ENCODE measurements at regions not wholly inside any gene's neighbourhood (a gene's known extent, or its start where the extent isn't known, plus 50 kb on each side); places are given as distances from the start of the nearest gene placed in this dataset.
"Not testable (repeated sequence)": the region's sequence is repeated elsewhere in the genome, so short reads cannot be mapped to it uniquely, and the experiment has no call there.

DNA sequence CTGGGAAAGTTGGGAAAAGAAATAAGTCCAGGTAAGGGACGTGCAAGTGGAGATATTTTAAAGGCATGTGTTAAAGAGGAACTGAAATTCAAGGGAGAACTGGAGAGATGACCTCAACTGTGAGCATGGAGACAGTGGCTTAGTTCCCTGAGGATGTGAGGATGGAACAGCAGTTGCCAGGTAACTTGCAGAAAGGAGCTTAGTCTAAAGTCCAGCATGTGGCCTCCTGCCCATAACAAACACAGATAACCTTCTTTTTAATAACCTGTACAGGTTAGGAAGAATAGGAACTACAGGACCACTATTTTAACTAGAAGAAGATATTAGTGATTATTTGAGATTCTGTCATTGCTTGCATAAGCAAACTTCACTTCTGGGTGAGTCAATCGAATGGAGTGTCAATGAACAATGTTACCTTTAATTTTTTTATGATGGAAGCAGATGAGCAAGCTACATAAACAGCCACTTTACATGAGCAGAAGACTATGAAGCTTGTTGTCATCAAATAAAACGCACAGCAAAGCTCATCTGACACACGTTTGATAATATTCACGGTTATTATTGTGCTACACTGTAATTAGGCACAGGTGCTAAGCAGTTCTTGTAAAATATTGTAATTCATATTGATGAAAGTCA lies 291.7 kb upstream of the DDHD1 start:
- no peak for DNase-seq

DNA sequence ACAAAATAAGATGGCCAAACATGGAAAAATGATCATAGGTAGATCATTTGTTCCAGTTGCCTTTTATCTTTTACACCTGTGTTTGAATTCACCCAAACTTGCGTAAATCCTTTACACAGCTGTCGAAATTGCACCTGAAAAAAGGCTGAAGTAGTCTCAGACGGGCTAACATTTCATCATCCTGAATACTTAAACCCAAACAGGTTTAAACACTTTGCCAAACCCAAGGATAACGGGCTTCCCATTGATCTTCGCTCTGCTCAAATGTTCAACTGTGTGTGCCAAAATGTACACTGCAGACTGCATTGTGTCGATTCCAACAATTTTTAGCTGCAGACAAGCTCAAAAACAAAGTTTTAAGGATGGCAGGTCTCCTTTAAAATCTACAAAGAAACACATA lies 288.7 kb upstream of the DDHD1 start:
- no peak for DNase-seq

DNA sequence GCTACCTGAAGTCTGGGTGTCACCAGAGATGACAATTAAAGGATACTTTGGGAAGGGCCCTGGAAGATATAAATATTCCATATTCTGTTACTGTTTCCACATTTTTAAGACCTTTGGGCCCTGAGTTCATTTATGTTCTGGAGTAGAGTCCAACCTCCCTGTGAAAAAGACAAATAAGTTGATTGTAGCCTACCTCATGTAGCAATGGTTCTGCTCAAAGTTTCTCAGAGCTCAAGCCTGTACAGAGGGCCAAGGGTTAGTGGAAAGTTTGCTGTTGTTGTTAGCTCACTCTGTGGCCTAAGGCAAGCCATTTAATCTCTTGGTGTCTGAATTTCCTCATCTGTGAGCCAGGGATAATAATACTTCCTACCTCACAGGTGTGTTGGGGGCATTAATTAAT lies 284.7 kb upstream of the DDHD1 start:
- DNase-seq, result no peak

DNA sequence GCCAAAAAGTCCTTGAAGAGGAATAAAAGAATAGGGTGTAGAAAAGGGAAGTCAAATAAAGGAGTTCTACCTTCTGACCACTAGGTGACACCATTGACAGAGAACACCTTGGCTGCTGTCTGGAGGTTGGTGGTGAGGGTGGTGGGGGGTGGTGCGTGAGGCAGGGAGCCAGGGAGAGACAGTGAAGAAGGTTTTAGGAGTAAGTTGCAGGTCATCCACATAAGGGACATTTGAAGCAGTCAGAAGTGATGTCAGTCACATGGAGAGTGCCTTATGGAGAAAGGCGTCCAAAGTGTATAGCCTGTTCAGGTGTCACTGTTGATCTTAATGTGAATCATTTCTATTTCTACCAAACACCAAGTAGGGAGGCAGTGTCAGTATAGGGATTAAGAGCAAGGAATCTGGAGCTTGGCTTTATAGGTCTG lies 279.3 kb upstream of the DDHD1 start:
- no peak for DNase-seq

DNA sequence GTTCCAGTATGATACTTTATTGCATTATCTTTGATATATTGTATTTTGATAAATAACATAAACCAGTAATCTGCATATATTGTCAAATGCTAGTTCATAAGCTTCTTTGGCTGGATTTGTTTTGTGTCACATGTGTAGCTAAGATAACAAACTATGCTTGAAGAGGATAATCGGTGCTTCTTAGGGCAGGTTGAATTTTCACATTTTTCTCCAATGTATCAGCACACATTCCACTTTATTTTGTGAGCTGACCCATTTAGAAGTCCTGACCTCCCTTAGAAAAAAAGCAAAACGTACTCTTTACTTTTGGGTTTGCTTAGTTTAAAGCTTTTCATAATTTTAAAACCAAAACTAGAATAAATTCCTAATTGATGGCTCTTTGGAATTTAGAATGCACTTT lies 277.7 kb upstream of the DDHD1 start:
- DNase-seq, result no peak

DNA sequence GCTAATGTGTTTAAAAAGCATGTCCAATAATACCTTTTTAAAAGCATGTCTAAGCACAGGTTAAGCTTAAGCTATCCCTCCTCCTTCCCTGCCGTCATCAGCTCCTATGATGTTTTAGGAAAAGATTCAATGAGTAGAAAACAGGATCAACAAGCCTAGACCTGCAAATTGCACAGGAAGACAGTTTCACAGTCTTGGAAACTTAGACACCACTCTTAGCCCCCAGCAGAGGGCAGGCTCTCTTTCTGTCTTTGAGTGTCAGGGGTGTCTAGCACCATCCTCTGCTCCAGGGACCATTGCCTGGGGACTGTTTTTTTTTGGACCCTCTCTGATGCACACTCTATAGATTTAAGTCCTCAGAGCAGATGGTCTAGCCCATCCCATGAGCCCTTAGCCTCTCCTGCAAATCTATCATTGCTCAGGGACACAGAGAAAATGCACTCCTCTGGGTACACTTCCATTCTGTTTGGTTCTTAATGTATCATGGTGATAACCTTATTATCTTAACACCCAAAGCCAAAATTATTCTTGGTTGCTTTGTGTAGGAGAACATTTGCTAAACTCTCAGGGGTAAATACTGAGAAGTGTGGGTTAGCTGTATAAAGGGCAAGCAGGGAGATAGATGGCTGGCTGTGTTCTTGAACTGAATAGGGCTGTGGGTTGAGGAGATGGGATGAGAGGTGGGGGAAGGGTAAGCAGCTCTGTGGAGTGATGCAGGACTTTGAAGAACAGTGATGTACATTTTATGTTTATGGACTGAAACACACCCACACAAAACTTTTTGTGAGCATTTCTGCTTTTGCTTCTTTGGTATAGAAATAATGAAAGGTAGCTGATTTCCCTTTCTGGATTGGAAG lies 259.9 kb upstream of the DDHD1 start:
- DNase-seq, result no peak

DNA sequence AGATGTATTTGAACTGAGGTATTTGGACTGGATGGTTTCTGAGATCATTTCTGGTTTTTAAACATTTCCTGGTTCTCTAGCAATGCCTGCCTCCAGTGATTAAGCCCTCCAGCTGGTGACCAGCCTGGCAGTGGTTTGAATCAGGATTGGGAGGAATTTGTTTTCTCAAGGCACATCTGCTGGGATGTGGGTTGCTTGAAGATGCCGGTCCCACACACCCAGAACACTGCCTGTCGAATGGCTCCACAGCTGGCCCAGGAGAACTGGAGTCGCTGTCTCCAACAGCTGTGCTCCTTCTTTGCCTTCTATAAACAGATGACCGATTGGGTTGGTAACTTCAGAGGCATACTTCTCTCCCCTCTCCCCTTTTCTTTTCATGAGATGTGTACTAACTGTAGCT lies 258.0 kb upstream of the DDHD1 start:
- no peak for DNase-seq

DNA sequence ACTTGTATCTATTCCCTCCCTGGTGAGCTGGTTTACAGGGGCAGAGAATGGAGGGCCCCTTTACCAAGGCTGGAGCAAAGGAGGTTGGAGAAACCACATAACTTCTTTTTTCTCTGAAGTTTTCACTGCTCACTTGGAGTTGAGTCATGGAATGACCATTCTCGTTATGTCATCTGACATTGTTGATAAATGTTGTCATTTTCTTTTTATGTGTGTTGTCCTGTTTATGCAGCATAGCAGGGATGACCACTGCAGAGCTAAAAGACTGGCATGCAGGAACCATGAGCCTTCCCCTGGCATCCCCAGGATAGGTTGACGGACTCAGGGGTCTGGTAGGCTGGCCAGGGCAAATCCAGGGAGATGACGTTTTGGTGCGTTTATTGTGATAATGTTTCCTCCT lies 256.8 kb upstream of the DDHD1 start:
- DNase-seq, result no peak

DNA sequence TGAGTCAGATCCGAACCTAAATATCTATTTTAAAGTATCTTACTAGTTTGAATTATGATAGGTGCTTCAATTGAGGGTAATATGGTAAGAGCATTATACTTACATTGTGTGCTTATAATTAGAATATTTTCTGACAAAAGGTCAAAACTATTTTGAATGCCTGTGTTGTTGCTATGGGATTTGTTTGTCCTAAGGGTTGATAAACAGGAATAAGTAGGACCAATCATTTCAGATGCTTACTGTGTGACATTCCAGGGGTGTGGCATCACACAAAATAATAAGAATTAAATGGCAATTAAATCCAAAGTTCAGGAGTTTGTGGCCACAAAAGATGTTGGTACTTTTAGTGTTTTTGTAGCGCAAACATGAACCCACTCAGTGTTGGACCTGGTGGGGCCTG lies 256.2 kb upstream of the DDHD1 start:
- no peak for DNase-seq

DNA sequence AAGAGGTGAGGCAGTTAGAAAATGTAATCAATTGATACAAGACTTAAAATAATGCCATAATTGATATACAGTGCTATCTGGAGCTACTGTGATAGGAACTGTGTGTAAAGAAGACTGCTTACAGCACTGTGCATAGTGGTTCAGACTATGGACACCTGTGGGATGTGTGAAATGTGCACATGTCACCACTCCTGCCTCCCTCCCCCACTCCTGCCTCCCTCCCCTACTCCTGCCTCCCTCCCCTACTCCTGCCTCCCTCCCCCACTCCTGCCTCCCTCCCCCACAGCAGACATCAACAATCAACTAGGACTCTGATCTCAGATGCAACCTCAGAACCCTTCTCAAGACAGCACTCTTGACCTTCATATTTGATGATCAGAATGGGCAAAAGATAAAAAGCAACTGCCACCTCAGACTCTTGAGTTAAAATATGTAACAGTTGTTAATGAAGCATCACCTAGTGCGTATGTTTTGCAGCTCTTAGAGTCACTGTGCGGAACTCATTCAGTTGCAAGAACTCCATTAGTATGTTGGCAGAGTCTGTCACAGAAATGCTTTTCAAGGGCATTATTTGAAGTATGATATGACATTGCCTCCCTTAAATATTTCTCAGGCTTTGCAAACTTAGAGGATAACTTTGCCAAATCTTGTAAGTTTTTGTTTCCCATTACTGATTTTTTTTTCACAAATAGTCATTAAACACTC lies 255.2 kb upstream of the DDHD1 start:
- DNase-seq, result no peak

DNA sequence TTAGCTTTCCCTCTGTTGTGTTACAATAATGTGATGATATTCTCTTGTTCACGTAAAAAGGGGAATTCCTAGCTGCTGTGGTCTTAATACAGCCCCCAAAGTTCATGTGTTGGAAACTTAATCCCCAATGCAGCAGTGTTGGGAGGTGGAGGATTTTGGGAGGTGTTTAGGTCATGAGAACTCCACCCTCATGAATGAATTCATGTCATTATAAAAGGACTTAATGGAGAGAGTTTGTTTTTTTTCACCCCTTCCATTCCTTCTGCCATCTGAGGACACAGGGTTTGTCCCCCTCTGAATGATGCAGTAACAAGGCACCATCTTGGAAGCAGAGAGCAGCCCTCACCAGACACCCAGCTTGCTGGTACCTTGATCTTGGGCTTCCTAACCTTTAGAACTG lies 253.4 kb upstream of the DDHD1 start:
- DNase-seq, result no peak

DNA sequence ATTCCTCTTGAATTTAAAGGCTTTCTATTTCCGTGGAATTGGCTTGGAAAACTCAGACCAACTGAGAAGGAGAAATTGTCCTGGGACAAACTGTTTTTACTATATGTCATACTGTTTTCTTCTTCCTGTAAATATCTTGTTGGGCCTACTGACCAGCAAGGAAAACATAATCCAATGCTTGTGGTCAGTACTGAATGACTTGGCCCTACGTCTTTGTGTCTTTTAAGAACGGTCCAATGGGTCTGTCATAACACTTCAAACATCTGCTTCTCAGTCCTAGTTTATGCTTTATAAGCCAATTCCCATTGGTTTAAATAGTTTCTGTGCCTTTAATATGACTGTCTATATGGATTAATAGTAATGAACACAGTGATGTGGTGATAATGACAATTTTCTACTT lies 248.5 kb upstream of the DDHD1 start:
- no peak for DNase-seq

DNA sequence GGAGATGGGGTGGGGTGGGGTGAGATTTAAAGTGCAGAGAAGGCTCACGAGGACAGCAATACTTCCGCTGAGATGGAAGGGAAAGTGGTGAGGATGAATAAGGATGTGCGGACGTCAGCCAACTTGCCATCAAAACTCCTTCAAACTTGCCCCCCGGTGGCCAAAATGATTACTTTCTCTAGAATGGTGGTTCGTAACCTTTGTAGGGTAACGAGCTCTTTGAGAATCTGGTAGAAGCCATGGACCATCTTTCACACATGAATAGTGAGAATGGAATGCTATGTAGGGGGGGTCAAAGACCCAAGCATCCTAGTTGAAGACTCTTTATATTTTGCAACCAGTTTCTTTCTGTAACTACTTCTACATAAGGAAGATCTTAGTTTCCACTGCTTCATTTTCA lies 245.9 kb upstream of the DDHD1 start:
- DNase-seq, result no peak

DNA sequence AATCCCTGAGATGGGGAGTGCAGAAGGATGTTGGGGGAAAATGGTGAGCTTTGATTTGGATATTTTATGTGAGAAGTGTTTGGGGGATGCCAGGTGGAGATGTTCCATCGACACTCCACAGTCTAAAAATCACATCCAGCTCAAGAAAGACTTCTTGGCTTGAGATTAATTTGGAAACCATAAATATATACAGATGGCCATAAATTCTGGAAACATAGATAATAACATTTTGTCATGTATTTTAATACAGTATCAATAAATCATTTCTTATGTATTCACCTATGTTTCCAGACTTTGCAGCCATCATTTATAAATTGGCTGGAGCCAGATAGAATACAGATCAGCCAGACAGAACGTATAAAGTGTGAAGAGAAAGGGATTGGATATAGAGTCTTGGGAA lies 245.5 kb upstream of the DDHD1 start:
- DNase-seq, result no peak

DNA sequence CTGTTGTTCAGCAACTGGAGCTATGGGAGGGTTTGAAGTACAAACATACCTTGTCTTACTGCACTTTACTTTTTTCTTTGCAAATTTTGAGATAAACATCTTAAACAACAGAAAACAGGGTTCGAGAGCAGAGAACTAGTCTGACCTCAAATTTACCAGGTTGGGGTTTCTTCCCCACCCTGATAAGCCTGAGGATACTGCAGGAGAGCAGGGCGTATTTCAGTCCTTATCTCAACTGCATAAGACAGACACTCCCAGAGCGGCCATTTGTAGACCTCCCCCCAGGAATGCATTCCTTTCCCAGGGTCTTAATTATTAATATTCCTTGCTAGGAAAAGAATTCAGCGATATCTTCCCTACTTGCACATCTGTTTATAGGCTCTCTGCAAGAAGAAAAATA lies 242.1 kb upstream of the DDHD1 start:
- DNase-seq, result not testable (repeated sequence)

DNA sequence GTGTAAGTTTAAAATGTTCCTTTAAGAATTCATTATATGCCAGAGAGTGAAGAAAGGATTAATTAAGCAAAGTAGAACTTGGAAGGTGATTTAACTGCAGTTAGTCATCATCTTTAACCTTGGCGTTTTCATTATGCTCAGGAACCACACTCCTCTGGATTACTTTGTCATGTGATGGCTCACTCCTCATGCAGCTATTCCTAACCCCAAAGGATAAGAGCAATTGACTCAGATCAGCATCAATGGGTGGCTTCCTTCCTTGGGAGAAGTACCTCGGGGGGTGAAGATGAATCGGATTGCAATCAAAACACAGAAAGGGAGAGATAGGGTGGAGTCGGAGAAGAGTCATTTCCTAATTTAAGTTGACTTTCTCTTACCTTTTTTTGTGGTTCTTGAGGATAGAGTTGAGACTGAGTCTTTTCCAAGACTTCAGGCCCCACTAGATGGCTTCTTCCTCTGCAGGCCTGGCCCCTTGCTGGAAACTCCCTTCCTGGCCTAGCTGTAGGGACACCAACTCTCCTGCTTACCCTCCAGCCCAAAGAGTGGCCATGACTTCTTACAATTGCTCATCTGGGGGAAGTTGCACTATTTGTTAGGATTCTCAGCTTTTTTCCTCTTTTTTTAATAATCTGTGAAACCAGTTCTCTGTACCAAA lies 238.6 kb upstream of the DDHD1 start:
- no peak for DNase-seq

DNA sequence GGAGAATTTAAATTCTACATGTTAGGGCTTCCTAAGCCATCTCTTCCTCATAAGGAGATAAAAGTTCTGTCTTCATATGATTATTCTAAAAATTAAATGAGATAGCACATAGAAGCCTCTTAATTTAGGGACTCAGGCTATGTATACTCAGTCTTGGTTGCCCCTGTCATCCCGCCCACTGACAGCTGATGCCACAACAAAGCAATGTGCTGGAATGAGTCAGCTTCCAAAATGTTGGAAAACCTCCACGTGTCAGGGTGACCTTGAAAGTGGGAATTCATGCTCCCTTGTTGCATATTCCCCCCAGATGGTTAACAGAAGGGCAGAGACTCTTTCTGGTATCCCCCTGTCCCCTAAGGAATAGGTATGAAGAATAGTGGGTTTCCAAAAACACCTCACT lies 238.0 kb upstream of the DDHD1 start:
- DNase-seq, result no peak

DNA sequence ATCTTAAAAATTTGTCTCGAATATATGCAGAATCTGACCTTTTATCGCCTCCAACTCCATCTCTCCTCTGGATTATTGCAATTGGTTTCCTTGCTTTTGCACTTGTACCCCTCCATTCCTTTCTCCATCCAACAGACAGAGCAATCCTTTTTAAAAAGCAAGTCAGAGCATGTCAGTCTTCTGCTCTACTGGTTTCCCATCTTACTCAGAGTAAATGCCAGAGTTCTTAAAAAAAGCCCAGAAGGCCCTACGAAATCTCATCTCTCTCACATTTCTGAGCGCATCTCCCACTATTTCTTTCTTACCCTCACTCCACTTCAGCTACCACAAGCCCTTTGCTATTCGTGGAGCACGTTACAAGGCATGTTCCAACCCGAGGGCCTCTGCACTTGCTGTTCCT lies 236.9 kb upstream of the DDHD1 start:
- DNase-seq, result no peak

DNA sequence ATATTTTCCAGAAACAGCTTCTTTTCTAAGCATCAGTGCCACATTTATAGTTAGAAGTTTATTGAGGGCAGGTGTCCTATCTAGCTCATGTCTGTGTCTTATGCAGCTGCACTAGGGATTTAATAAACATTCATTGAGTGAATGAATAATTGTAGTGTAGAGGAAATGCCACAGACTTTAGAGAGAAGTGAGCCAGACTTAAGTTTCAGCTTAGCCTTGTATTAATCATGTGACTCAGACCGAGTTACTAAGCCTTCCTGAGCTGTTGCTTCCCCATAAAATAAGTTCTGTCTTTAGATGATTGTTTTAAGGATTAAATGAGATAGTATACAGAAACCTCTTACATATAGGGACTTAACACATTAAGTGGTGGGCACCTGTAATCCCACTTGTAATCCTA lies 236.1 kb upstream of the DDHD1 start:
- DNase-seq, result no peak

DNA sequence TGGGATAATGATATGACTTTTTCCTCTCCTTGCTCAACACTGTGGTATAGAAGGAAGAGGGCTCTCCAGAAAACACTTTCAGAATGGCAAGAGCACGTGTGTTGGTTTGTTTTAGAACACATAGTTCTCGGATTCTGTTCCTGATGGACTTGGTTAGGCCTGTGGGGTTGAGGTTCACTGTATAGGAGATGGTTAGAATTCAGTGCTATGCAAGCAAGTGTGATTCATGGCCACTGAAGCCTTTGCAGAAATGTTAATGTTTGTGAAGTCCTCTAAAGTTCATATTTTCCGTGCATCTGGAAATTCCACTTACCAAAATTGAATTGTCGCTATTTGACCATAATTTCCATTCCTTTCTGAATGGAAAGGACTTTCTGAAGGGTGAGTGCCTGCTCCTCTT lies 233.2 kb upstream of the DDHD1 start:
- no peak for DNase-seq

DNA sequence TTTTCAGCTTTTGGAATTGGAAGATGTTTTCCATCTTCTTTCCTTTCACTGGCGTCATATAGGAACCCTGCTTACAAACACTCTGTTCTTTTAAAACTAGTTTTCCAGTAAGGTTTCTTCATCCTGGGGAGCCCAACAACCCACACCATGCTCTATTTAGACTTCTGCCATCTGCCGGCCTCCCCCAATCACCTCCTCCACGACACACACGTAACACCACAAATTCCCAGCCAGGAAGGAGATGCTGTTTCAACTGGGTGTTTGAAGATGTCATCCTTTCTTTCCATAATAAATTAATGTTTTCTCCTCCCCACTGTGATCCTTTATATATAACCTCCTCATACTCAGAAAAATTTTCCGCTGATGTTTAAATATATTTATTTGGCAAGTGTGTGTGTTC lies 231.4 kb upstream of the DDHD1 start:
- DNase-seq, result no peak

DNA sequence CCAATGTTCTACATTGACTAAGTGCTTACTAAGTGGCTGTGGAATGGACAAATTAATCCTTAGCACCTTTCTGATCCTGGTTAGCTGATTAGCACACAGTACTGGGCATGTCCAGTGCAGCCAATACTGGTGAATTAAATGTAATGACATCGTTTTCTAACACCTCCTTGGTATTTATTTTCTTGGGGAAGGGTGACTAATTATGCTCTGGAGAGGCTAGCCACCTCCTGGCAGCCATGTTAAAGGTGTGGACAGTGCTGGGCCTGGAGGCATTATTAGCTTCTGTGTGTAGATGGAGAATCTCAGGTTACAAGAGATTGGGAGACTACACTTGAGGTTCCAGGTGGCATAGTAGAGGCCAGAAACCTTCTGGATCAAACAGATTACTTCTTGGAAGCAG lies 230.9 kb upstream of the DDHD1 start:
- DNase-seq, result no peak

DNA sequence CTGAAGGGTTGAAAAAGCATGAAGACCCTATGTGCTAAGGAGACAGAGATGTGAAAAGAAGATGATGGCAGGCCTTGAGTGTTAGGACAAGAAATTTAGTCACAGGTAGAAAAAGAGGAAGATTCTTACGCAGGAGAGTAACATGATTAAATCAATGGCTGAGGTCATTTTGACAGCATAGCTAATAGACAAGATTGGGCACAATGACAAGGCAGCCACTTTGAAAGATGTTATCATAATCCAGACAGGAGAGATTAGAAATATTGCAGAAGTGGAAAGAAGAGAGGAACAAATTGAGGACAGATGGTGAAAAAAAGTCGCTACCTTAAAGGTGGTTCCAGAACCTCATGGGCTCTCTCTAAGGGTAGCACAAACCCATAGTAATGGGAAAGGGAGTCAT lies 228.8 kb upstream of the DDHD1 start:
- no peak for DNase-seq

DNA sequence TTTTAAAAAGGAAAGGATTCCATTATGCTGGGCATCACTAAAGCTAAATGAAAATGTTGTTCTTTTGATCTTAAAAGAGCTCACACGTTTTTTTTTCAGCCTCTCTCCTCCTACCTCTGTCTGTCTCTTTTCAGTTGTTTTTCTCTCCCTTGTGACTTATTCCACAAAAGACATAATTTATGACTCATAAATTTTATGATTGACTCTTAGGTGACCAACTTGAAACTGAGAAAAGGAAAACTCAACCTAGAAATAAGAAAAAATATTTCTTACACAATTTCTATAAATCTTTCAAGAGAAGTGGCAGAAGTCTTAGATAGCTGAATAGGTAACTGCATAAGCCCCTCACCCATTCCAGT lies 227.7 kb upstream of the DDHD1 start:
- DNase-seq, result no peak
